Thyroid gland (tissue), 4 donors: ENCODE measurements at regions not wholly inside any gene's neighbourhood (a gene's known extent, or its start where the extent isn't known, plus 50 kb on each side); places are given as distances from the start of the nearest gene placed in this dataset.

ENCODE experiments used
- CTCF ChIP-seq, 6 experiments: fragments of 200-600 bp in 3 of 6; fragments of 450-650 bp in 3 of 6; sonication (generic) in 3 of 6; IDR thresholded peaks; one replicate each; pipeline ENCODE4 v1.5.1; 2016 to 2019; ENCODE audit warnings: antibody characterized with exemption in 6 of 6, mild to moderate bottlenecking in 2 of 6, inconsistent platforms in 1 of 6, moderate library complexity in 1 of 6
- POLR2A ChIP-seq, 2 donors: fragments of 450-650 bp; IDR thresholded peaks; one replicate each; pipeline ENCODE4 v1.6.1; 2017; ENCODE audit warnings: antibody characterized with exemption in 2 of 2, mild to moderate bottlenecking in 2 of 2, moderate library complexity in 1 of 2

- TF ChIP-seq CTCF (IDR thresholded peaks at IDR 0.05): no peak
- TF ChIP-seq POLR2A (IDR thresholded peaks at IDR 0.05): no peak
Observed at GRCh38 chr11:71150859-71151258, 101.5 kb downstream of the SHANK2 start.
